H1 (cell line): ENCODE measurements at regions not wholly inside any gene's neighbourhood (a gene's known extent, or its start where the extent isn't known, plus 50 kb on each side); places are given as distances from the start of the nearest gene placed in this dataset.

ENCODE experiments used
- BRCA1 ChIP-seq: IDR thresholded peaks from 2 replicates; pipeline ENCODE4 v1.6.1; 2012; ENCODE audit warnings: low read depth, low read length, improper control_type of control experiment
- CHD7 ChIP-seq: fragments of 300-600 bp; sonication (generic); IDR thresholded peaks from 2 replicates; pipeline ENCODE4 v1.7.1; 2012; ENCODE audit warnings: low read length, moderate library complexity, mild to moderate bottlenecking, inconsistent platforms; ENCODE audit not compliant: insufficient replicate concordance
- CREB1 ChIP-seq: IDR thresholded peaks from 2 replicates; pipeline ENCODE4 v1.6.1; 2012; ENCODE audit warnings: inconsistent platforms
- KDM5A ChIP-seq: fragments of 200-600 bp; IDR thresholded peaks from 2 replicates; pipeline ENCODE4 v1.7.1; 2012; ENCODE audit warnings: mild to moderate bottlenecking, low read length, inconsistent platforms, mixed read lengths
- MAFK ChIP-seq: IDR thresholded peaks from 2 replicates; pipeline ENCODE4 v1.6.1; 2012; ENCODE audit warnings: low read depth, mild to moderate bottlenecking, improper control_type of control experiment, low read length
- NANOG ChIP-seq: IDR thresholded peaks from 2 replicates; pipeline ENCODE4 v1.6.1; 2011; ENCODE audit warnings: low read length, low read depth, mild to moderate bottlenecking, inconsistent platforms; ENCODE audit not compliant: insufficient read depth, poor library complexity, severe bottlenecking
- RXRA ChIP-seq: IDR thresholded peaks from 2 replicates; pipeline ENCODE4 v1.6.1; 2011; ENCODE audit warnings: low read depth, mild to moderate bottlenecking, low read length, moderate library complexity; ENCODE audit not compliant: insufficient read depth
- TCF12 ChIP-seq: IDR thresholded peaks from 2 replicates; pipeline ENCODE4 v1.6.1; 2011; ENCODE audit warnings: low read depth, mild to moderate bottlenecking, low read length
- ZNF274 ChIP-seq: IDR thresholded peaks from 2 replicates; pipeline ENCODE4 v1.7.0; 2012; ENCODE audit warnings: low read length, borderline replicate concordance; ENCODE audit errors: extremely low read depth

DNA sequence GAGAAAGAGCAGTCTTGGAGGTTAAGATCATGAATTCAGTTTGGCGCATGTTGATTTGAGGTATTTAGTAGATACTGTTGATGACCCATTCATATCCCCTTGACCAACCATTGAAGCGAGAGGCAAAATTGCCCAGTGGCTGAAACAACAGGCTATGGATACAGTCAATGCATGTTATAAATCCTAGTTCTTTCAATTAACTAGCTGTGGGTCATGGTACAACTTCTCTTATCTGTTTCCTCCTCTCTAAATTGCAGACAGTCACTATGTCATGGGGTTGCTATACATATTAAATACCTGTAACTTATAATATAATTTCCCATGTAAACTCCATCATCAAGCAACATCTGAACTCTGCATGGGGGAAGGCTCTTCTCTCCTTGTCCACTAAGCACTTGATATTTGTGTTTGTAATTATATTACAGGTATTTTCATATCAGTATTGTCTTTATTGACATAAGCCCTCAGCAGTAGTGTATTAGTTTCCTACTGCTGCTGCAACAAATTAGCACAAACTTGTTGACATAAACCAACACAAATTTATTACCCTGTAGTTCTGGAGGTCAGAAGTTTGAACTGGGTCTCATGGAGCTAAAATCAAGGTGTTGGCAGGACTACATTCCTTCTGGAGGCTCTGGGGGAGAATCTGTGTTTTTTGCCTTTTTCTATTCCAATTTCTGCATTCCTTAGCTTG, 61.7 kb upstream of the ACTR3 start (continued):
- TF ChIP-seq CHD7 (no peak), MAFK (no peak), RXRA (no peak), NANOG (no peak), KDM5A (no peak), CREB1 (no peak), ZNF274 (no peak), BRCA1 (no peak), TCF12 (no peak)
